ENCODE measurements at regions not wholly inside any gene's neighbourhood (a gene's known extent, or its start where the extent isn't known, plus 50 kb on each side); places are given as distances from the start of the nearest gene placed in this dataset.

GRCh38 chr12:118830296-118830695 is 151.0 kb upstream of the SRRM4 start:
- H3K9me3 ChIP-seq (ENCODE audit: low read depth, low read length) = no peaks in the 10 kb centered on the region
- no peak overlapping the region for H3K4me2 ChIP-seq (ENCODE audit: insufficient read depth, low read length)
- H3K79me2 ChIP-seq (ENCODE audit: insufficient read depth, low read length) = no peaks in the 10 kb centered on the region
- no peaks in the 10 kb centered on the region for H3K4me1 ChIP-seq (ENCODE audit: insufficient read depth, low read length)
- no peak overlapping the region for H3K27ac ChIP-seq (ENCODE audit: low read depth, low read length)
- H3K27me3 ChIP-seq (ENCODE audit: insufficient read depth, low read length) = no peaks in the 10 kb centered on the region
- H3K36me3 ChIP-seq (ENCODE audit: insufficient read depth, low read length) = no peaks in the 10 kb centered on the region
- TF ChIP-seq CTCF (IDR thresholded peaks at IDR 0.05; ENCODE audit: extremely low read depth, low read depth, low read length) = no peak
- H3K4me3 ChIP-seq (ENCODE audit: insufficient read depth, low read length) = no peak overlapping the region
- H2AFZ ChIP-seq (ENCODE audit: low read length) = no peak overlapping the region
- no peaks in the 10 kb centered on the region for H4K20me1 ChIP-seq (ENCODE audit: insufficient read depth, low read length)
- DNase-seq (ENCODE audit: insufficient read length, low spot score, missing footprints) = no peak

GRCh38 chr12:118835926-118836325 is 145.4 kb upstream of the SRRM4 start:
- no peak for TF ChIP-seq CTCF (IDR thresholded peaks at IDR 0.05; ENCODE audit: extremely low read depth, low read depth, low read length)
- H3K4me2 ChIP-seq (ENCODE audit: insufficient read depth, low read length) = no peak overlapping the region
- H2AFZ ChIP-seq (ENCODE audit: low read length) = no peak overlapping the region
- H4K20me1 ChIP-seq (ENCODE audit: insufficient read depth, low read length) = no peaks in the 10 kb centered on the region
- no peak overlapping the region for H3K4me3 ChIP-seq (ENCODE audit: insufficient read depth, low read length)
- no peak overlapping the region for H3K27ac ChIP-seq (ENCODE audit: low read depth, low read length)
- H3K9me3 ChIP-seq (ENCODE audit: low read depth, low read length) = peaks cover 2% of the 10 kb centered on the region
- no peaks in the 10 kb centered on the region for H3K79me2 ChIP-seq (ENCODE audit: insufficient read depth, low read length)
- H3K27me3 ChIP-seq (ENCODE audit: insufficient read depth, low read length) = no peaks in the 10 kb centered on the region
- DNase-seq (ENCODE audit: insufficient read length, low spot score, missing footprints) = no peak
- no peaks in the 10 kb centered on the region for H3K4me1 ChIP-seq (ENCODE audit: insufficient read depth, low read length)
- no peaks in the 10 kb centered on the region for H3K36me3 ChIP-seq (ENCODE audit: insufficient read depth, low read length)

- TF ChIP-seq CTCF (IDR thresholded peaks at IDR 0.05; ENCODE audit: extremely low read depth, low read depth, low read length) = no peak
- Histone ChIP-seq H3K4me1 (ENCODE audit: insufficient read depth, low read length) (no peaks in the 10 kb centered on the region), H3K27ac (ENCODE audit: low read depth, low read length) (no peak overlapping the region), H3K36me3 (ENCODE audit: insufficient read depth, low read length) (no peaks in the 10 kb centered on the region), H3K4me3 (ENCODE audit: insufficient read depth, low read length) (no peak overlapping the region), H3K79me2 (ENCODE audit: insufficient read depth, low read length) (no peaks in the 10 kb centered on the region), H2AFZ (ENCODE audit: low read length) (no peak overlapping the region), H3K4me2 (ENCODE audit: insufficient read depth, low read length) (no peak overlapping the region), H3K9me3 (ENCODE audit: low read depth, low read length) (peaks cover 2% of the 10 kb centered on the region), H4K20me1 (ENCODE audit: insufficient read depth, low read length) (no peaks in the 10 kb centered on the region), H3K27me3 (ENCODE audit: insufficient read depth, low read length) (no peaks in the 10 kb centered on the region)
- no peak for DNase-seq (ENCODE audit: insufficient read length, low spot score, missing footprints)
Measured at GRCh38 chr12:118840399-118840798, 140.9 kb upstream of the SRRM4 start.

- Histone ChIP-seq H3K4me1 (ENCODE audit: insufficient read depth, low read length) (no peaks in the 10 kb centered on the region), H3K4me3 (ENCODE audit: insufficient read depth, low read length) (no peak overlapping the region), H3K79me2 (ENCODE audit: insufficient read depth, low read length) (no peaks in the 10 kb centered on the region), H3K4me2 (ENCODE audit: insufficient read depth, low read length) (no peak overlapping the region), H3K36me3 (ENCODE audit: insufficient read depth, low read length) (no peaks in the 10 kb centered on the region), H2AFZ (ENCODE audit: low read length) (no peak overlapping the region), H4K20me1 (ENCODE audit: insufficient read depth, low read length) (no peaks in the 10 kb centered on the region), H3K27ac (ENCODE audit: low read depth, low read length) (no peak overlapping the region), H3K27me3 (ENCODE audit: insufficient read depth, low read length) (no peaks in the 10 kb centered on the region), H3K9me3 (ENCODE audit: low read depth, low read length) (peaks cover 2% of the 10 kb centered on the region)
- no peak for TF ChIP-seq CTCF (IDR thresholded peaks at IDR 0.05; ENCODE audit: extremely low read depth, low read depth, low read length)
- DNase-seq (ENCODE audit: insufficient read length, low spot score, missing footprints) = no peak
Measured at GRCh38 chr12:118840878-118841277, 140.5 kb upstream of the SRRM4 start.
